ENCODE measurements at regions not wholly inside any gene's neighbourhood (a gene's known extent, or its start where the extent isn't known, plus 50 kb on each side); places are given as distances from the start of the nearest gene placed in this dataset.

GRCh38 chrX:144790148-144790547 is 457.2 kb upstream of the SPANXN1 start:
- no peak for DNase-seq (ENCODE audit: low read depth in 1 of 2, low spot score in 1 of 2)
- TF ChIP-seq CTCF (IDR thresholded peaks at IDR 0.05; ENCODE audit: low read depth, low read length): no peak

GRCh38 chrX:144791298-144791697 is 456.0 kb upstream of the SPANXN1 start:
- no peaks in the 10 kb centered on the region for H3K36me3 ChIP-seq
- no peaks in the 10 kb centered on the region for H3K4me1 ChIP-seq (ENCODE audit: low read depth)
- no peak for DNase-seq (ENCODE audit: low read depth in 1 of 2, low spot score in 1 of 2)
- H3K27me3 ChIP-seq: no peaks in the 10 kb centered on the region
- no peak overlapping the region for H3K4me3 ChIP-seq
- H3K27ac ChIP-seq: no peak overlapping the region
- TF ChIP-seq CTCF (IDR thresholded peaks at IDR 0.05; ENCODE audit: low read depth, low read length): no peak
- H3K9me3 ChIP-seq (ENCODE audit: low read depth): no peaks in the 10 kb centered on the region

More at GRCh38 chrX:144790148-144790547, 457.2 kb upstream of the SPANXN1 start:
- no peaks in the 10 kb centered on the region for H3K9me3 ChIP-seq (ENCODE audit: low read depth)
- no peaks in the 10 kb centered on the region for H3K27me3 ChIP-seq
- H3K36me3 ChIP-seq: no peaks in the 10 kb centered on the region
- H3K4me3 ChIP-seq: no peak overlapping the region
- no peak overlapping the region for H3K27ac ChIP-seq
- no peaks in the 10 kb centered on the region for H3K4me1 ChIP-seq (ENCODE audit: low read depth)

- H3K27me3 ChIP-seq: no peaks in the 10 kb centered on the region
- no peak for DNase-seq (ENCODE audit: low read depth in 1 of 2, low spot score in 1 of 2)
- TF ChIP-seq CTCF (IDR thresholded peaks at IDR 0.05; ENCODE audit: low read depth, low read length): no peak
- H3K4me1 ChIP-seq (ENCODE audit: low read depth): no peaks in the 10 kb centered on the region
- no peak overlapping the region for H3K4me3 ChIP-seq
- no peak overlapping the region for H3K27ac ChIP-seq
- no peaks in the 10 kb centered on the region for H3K36me3 ChIP-seq
- no peaks in the 10 kb centered on the region for H3K9me3 ChIP-seq (ENCODE audit: low read depth)
Observed at GRCh38 chrX:144798972-144799371, 448.3 kb upstream of the SPANXN1 start.

GRCh38 chrX:144801786-144802185 is 445.5 kb upstream of the SPANXN1 start:
- Histone ChIP-seq H3K9me3 (ENCODE audit: low read depth) (no peaks in the 10 kb centered on the region), H3K4me3 (no peak overlapping the region), H3K27me3 (no peaks in the 10 kb centered on the region), H3K4me1 (ENCODE audit: low read depth) (no peaks in the 10 kb centered on the region), H3K36me3 (no peaks in the 10 kb centered on the region), H3K27ac (no peak overlapping the region)
- no peak for TF ChIP-seq CTCF (IDR thresholded peaks at IDR 0.05; ENCODE audit: low read depth, low read length)
- DNase-seq (ENCODE audit: low read depth in 1 of 2, low spot score in 1 of 2): no peak

GRCh38 chrX:144809025-144809424 is 438.3 kb upstream of the SPANXN1 start:
- Histone ChIP-seq H3K4me1 (ENCODE audit: low read depth) (no peaks in the 10 kb centered on the region), H3K27me3 (no peaks in the 10 kb centered on the region), H3K27ac (no peak overlapping the region), H3K36me3 (no peaks in the 10 kb centered on the region), H3K9me3 (ENCODE audit: low read depth) (no peaks in the 10 kb centered on the region), H3K4me3 (no peak overlapping the region)
- TF ChIP-seq CTCF (IDR thresholded peaks at IDR 0.05; ENCODE audit: low read depth, low read length): no peak
- no peak for DNase-seq (ENCODE audit: low read depth in 1 of 2, low spot score in 1 of 2)

GRCh38 chrX:144810539-144810938 is 436.8 kb upstream of the SPANXN1 start:
- H3K27me3 ChIP-seq: no peaks in the 10 kb centered on the region
- no peaks in the 10 kb centered on the region for H3K9me3 ChIP-seq (ENCODE audit: low read depth)
- no peak for TF ChIP-seq CTCF (IDR thresholded peaks at IDR 0.05; ENCODE audit: low read depth, low read length)
- no peak for DNase-seq (ENCODE audit: low read depth in 1 of 2, low spot score in 1 of 2)
- no peak overlapping the region for H3K27ac ChIP-seq
- H3K4me1 ChIP-seq (ENCODE audit: low read depth): no peaks in the 10 kb centered on the region
- H3K4me3 ChIP-seq: no peak overlapping the region
- no peaks in the 10 kb centered on the region for H3K36me3 ChIP-seq

All from cardiac muscle cell (in vitro differentiated cells and primary cell).